OCI-M1 (cell line): ENCODE measurements at regions not wholly inside any gene's neighbourhood (a gene's known extent, or its start where the extent isn't known, plus 50 kb on each side); places are given as distances from the start of the nearest gene placed in this dataset.

Experiments
- DNase-seq: peaks from one replicate; lab custom pipeline; 2025; lab: John Stamatoyannopoulos, UW

GRCh38 chr2:19300961-19301360 is 57.5 kb downstream of the OSR1 start:
- no peak for DNase-seq

GRCh38 chr2:19299522-19299921 is 58.9 kb downstream of the OSR1 start:
- no peak for DNase-seq

- no peak for DNase-seq
Observed at GRCh38 chr2:19299032-19299431, 59.4 kb downstream of the OSR1 start.

GRCh38 chr2:19297716-19298115 is 60.7 kb downstream of the OSR1 start:
- no peak for DNase-seq

GRCh38 chr2:19295998-19296502 is 62.4 kb downstream of the OSR1 start:
- no peak for DNase-seq

GRCh38 chr2:19292007-19292406 is 66.4 kb downstream of the OSR1 start:
- DNase-seq, result no peak

- DNase-seq, result no peak
Observed at GRCh38 chr2:19288291-19288690, 70.1 kb downstream of the OSR1 start.

GRCh38 chr2:19287324-19287723 is 71.1 kb downstream of the OSR1 start:
- no peak for DNase-seq

GRCh38 chr2:19282305-19282704 is 76.1 kb downstream of the OSR1 start:
- no peak for DNase-seq

- no peak for DNase-seq
Observed at GRCh38 chr2:19274439-19274838, 84.0 kb downstream of the OSR1 start.

GRCh38 chr2:19272941-19273470 is 85.4 kb downstream of the OSR1 start:
- DNase-seq, result no peak

- DNase-seq, result no peak
Observed at GRCh38 chr2:19272039-19272438, 86.4 kb downstream of the OSR1 start.

- no peak for DNase-seq
Observed at GRCh38 chr2:19264852-19265251, 93.6 kb downstream of the OSR1 start.

GRCh38 chr2:19262150-19262549 is 96.3 kb downstream of the OSR1 start:
- DNase-seq, result no peak

GRCh38 chr2:19261061-19261460 is 97.4 kb downstream of the OSR1 start:
- no peak for DNase-seq

GRCh38 chr2:19256121-19256601 is 102.3 kb downstream of the OSR1 start:
- no peak for DNase-seq

GRCh38 chr2:19255481-19255880 is 102.9 kb downstream of the OSR1 start:
- no peak for DNase-seq

- DNase-seq, result no peak
Observed at GRCh38 chr2:19251554-19251953, 106.9 kb downstream of the OSR1 start.

GRCh38 chr2:19250906-19251305 is 107.5 kb downstream of the OSR1 start:
- no peak for DNase-seq

- DNase-seq, result no peak
Observed at GRCh38 chr2:19247186-19247585, 111.2 kb downstream of the OSR1 start.

GRCh38 chr2:19246496-19246895 is 111.9 kb downstream of the OSR1 start:
- no peak for DNase-seq

- no peak for DNase-seq
Observed at GRCh38 chr2:19244460-19245363, 113.7 kb downstream of the OSR1 start.

GRCh38 chr2:19238440-19239060 is 119.9 kb downstream of the OSR1 start:
- no peak for DNase-seq
